NCI-H345 treated with DMSO at 0.1 percent for 48 hours (cell line): ENCODE measurements at regions not wholly inside any gene's neighbourhood (a gene's known extent, or its start where the extent isn't known, plus 50 kb on each side); places are given as distances from the start of the nearest gene placed in this dataset.
"Not testable (repeated sequence)": the region's sequence is repeated elsewhere in the genome, so short reads cannot be mapped to it uniquely, and the experiment has no call there.

Source experiments
- DNase-seq: peaks from one replicate; lab custom pipeline; 2025; ENCODE audit not compliant: unreplicated experiment; lab: John Stamatoyannopoulos, UW

DNA sequence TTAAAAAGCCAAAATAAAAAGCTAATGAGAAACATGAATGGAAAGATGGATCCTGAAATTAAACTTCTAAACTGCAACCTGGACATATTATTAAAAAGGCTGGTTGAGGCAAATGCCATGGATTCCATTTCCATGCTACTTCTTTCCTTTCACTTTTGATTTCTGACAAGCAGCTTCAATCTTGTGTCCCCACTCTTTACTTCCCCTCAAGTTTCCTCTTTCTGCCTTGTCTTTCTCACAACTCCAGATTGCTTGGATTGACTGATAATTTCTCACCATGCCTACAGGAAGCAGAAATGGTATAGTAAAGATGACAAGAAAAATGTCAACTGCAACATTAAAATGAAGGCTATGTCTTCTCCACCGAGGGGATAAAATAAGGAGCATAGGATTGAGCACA is 1136.7 kb downstream of the TUSC7 start:
- DNase-seq: no peak

DNA sequence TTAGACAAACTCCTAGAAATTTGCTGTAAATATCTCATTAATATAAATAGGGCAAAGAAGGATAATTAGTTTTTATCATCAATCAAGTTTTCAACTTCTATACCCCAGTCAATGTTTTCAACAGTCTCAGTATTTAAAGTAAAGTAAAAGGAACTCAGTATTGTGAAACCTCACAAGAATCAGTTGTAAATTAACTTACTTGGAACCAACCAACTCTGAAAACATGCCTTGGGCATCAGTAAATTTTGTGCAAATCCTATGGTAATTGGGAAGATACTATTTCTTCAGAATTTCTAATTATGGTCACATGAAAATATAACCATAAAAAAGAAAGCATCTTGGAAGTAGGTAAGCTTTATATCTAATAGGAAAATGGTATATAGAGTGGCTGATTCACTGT is 1139.0 kb downstream of the TUSC7 start:
- no peak for DNase-seq

- DNase-seq: no peak
These were observed 1144.5 kb downstream of the TUSC7 start for GRCh38 chr3:117853923-117854668.

GRCh38 chr3:117856354-117856753 is 1146.8 kb downstream of the TUSC7 start:
- DNase-seq: no peak

DNA sequence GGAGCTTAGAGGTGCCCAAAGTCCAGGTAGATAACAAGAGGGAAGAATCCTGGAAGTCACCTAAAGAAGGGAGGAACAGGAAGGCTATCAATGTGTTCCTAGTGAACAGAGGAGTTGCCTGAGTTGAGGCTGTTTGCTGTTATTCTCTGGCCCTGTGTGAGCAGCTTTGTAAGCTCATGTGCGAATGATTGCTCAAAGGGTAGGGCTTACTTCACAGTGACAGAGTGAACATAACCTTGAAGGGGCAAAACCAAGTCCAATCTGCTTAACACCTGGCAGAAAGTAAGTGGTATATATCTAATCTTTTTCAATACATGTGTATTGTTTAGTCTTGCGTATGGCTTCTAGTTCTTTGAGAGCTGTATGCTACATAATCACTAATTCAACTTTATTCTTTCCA is 1153.6 kb downstream of the TUSC7 start:
- no peak for DNase-seq

GRCh38 chr3:117865338-117865737 is 1155.8 kb downstream of the TUSC7 start:
- DNase-seq: no peak

DNA sequence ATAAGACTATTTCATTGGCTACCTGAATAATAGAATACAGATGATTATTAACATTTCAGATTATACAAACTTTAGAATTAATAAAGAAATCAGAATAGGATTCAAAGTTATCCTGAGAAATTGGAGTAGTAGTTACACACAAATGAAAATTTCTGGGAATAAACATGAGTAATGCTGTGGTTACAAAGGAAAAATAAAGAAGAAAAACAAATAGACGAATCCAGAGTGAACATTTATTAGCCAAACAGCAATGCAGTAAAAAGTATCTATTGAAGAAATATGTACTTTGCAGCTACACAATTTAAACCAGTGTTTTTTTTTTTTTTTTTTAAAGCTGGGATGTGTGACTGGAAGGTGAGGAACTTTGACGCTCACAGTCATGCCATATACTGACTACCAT is 1159.2 kb downstream of the TUSC7 start:
- DNase-seq: no peak

DNA sequence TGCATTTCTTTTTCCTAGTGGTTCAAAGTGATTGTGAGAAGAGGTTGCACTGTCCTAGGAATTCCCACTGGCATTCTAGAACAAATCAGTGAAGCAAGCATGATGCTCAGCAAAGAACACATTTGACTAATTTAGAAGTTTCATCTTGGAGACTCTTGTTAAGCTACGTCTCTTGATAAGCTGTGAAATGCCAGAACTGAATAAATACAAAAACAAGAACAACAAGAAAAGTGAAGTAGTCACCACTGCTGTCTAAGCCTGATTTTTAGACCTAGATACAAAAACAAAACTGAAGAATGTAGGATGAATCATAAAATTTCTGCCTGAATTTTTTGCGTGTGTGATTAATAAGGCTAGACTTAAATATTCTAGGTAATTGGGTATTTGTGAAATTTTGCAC is 1162.4 kb downstream of the TUSC7 start:
- no peak for DNase-seq

GRCh38 chr3:117872594-117873248 is 1161.9 kb downstream of the IGSF11 start:
- not testable (repeated sequence) for DNase-seq

DNA sequence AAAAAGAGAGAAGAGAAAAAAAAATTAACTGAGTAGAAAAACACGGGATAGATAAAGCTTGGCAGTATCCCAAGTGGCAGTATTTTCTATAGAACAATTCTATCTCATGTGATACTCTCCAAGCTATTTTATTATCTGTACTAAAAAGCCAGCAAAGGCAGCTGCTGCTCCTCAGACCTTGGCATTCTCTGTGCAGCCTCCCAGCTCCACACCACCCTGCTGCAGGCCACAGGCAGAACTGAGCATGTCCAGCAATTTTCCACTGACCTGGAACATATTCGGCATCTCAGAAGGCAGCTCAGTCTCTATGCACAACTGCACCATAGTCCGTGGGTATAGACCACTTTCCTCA is 1161.4 kb downstream of the IGSF11 start:
- peak; percentile 35 for DNase-seq

- DNase-seq: no peak
These were observed 1160.5 kb downstream of the IGSF11 start for GRCh38 chr3:117874028-117874690.

- no peak for DNase-seq
These were observed 1159.5 kb downstream of the IGSF11 start for GRCh38 chr3:117874904-117875874.

GRCh38 chr3:117875887-117876286 is 1158.8 kb downstream of the IGSF11 start:
- no peak for DNase-seq

DNA sequence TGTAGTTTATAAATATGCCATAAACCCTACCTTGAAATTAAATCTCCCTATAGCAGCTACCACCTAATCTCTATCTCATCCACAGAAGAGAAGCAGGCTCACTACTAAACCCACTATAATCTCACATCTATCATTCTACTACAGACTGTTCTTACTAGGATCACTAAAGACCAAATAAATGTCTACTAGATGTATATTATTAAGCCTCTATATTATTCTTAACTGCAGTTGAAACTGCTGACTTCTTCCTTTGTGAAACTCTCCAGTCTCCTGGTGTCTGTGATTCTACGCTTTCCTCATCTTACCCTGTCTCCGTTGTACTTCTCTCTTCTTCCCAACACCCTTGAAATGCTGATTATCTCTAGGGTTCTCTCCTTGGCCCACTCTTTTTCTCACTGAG is 1154.0 kb downstream of the IGSF11 start:
- DNase-seq: no peak

- DNase-seq: no peak
These were observed 1153.4 kb downstream of the IGSF11 start for GRCh38 chr3:117881210-117881609.

GRCh38 chr3:117885011-117885441 is 1149.6 kb downstream of the IGSF11 start:
- no peak for DNase-seq

GRCh38 chr3:117886147-117886546 is 1148.5 kb downstream of the IGSF11 start:
- DNase-seq: no peak

DNA sequence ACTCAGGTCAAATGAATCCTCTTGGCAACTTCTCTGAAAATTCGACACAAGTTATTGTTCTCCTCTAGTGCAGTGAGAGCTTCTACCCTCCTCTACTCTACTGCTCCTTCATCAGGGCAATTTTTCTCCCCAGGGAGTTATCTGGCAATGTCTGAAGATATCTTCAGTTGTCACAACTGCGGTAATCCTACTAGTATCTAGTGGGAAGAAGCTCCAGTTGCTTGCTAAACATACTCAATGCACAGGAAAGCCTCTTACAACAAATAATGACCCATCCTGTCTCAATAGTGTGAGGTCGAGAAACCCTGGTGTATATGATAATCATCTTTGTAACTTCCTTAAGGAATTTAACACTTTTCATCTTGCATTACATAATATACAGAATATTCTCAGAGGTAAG is 1147.6 kb downstream of the IGSF11 start:
- DNase-seq: no peak

DNA sequence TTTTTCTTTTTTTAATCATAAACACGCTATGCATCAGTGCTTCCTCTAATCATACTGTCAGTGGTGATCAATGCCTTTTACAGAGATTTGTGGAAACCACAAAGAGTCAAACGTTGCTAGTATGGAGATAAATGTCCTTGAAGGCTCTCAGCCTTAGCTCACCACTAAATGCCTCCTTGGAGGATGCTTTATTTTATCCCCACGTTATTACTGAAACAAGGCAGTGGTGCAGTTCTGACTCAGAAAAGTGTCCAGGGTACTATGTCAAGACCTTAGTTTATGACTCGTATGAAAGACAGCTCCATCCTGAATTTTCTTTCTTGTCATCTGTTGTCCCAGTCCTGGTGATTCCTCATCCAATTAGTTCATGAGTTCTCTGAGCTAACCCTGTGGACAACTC is 1146.7 kb downstream of the IGSF11 start:
- no peak for DNase-seq

DNA sequence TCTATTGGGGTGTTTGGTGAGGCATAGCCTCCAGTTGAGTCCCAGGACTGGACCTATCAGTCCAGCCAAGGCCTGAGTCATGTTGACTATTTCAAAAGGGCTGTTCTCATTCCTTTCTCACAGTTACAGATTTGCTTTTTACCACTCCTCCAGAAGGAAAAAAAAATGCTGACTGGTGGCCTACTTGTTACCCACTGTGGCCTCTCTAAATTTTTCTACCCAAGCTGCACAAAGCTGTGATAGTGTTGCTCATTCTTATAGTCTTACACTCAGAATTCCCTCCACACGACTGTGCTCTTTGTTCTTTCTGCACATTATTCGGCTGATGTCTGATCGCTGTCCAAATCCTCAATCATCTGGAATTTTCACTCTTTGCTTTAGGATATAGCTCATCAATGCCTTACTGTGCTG is 1142.2 kb downstream of the IGSF11 start:
- DNase-seq: no peak

DNA sequence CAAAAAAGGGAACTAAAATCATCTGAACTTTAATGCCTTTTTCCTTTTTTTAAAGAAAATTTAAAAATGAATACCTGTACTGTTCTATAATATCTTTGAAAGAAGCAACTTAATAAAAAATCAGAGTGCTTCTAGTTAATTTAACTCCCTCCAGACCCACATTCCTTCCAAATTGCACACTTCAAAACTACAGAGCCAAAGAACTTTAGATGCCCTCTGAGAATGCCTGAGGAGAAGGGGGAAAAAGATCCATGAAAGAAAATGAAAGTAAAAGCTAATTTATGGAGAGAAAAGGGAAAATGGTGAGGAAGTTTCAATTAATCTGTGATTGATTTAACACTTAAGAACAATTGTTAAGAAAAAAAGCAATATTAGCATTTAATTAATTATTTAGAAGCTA is 1141.6 kb downstream of the IGSF11 start:
- DNase-seq: no peak
